H9 (cell line): ENCODE measurements at regions not wholly inside any gene's neighbourhood (a gene's known extent, or its start where the extent isn't known, plus 50 kb on each side); places are given as distances from the start of the nearest gene placed in this dataset.
"Not testable (repeated sequence)": the region's sequence is repeated elsewhere in the genome, so short reads cannot be mapped to it uniquely, and the experiment has no call there.

ENCODE experiments used
- DNase-seq: peaks from one replicate; pipeline ENCODE4 v3.0.0-alpha.2; 2017
- H2AFZ ChIP-seq: one replicate; pipeline ENCODE4 v1.6.1; 2013; ENCODE audit warnings: mild to moderate bottlenecking, low read length, control low read depth, moderate library complexity
- H2AK5ac ChIP-seq: 2 replicates; pipeline ENCODE4 v1.6.1; 2013; ENCODE audit warnings: low read length, control low read depth, mixed read lengths; ENCODE audit not compliant: insufficient read length
- H2BK120ac ChIP-seq: one replicate; pipeline ENCODE4 v1.6.1; 2013; ENCODE audit warnings: low read depth, mild to moderate bottlenecking, low read length, control low read depth, inconsistent platforms; ENCODE audit not compliant: poor library complexity, severe bottlenecking
- H2BK12ac ChIP-seq: 2 replicates; pipeline ENCODE4 v1.6.1; 2013; ENCODE audit warnings: low read length, control low read depth, mixed read lengths, low read depth; ENCODE audit not compliant: insufficient read length
- H2BK15ac ChIP-seq: 2 replicates; pipeline ENCODE4 v1.6.1; 2013; ENCODE audit warnings: low read depth, low read length, control low read depth
- H2BK20ac ChIP-seq: one replicate; pipeline ENCODE4 v1.6.1; 2013; ENCODE audit warnings: low read depth, mild to moderate bottlenecking, low read length, control low read depth, inconsistent platforms; ENCODE audit not compliant: poor library complexity, severe bottlenecking
- H2BK5ac ChIP-seq: 2 replicates; pipeline ENCODE4 v1.6.1; 2013; ENCODE audit warnings: low read length, control low read depth, mixed read lengths; ENCODE audit not compliant: insufficient read length
- H3K14ac ChIP-seq: 2 replicates; pipeline ENCODE4 v1.6.1; 2013; ENCODE audit warnings: low read length, control low read depth; ENCODE audit not compliant: insufficient read depth
- H3K18ac ChIP-seq: 2 replicates; pipeline ENCODE4 v1.6.1; 2013; ENCODE audit warnings: low read depth, mild to moderate bottlenecking, mixed read lengths, low read length, control low read depth; ENCODE audit not compliant: insufficient read length
- H3K23ac ChIP-seq: 2 replicates; pipeline ENCODE4 v1.6.1; 2013; ENCODE audit warnings: low read length, control low read depth, mixed read lengths, low read depth; ENCODE audit not compliant: insufficient read length
- H3K23me2 ChIP-seq: 2 replicates; pipeline ENCODE4 v1.6.1; 2013; ENCODE audit warnings: low read depth, mild to moderate bottlenecking, mixed read lengths, low read length, control low read depth; ENCODE audit not compliant: insufficient read length, poor library complexity, severe bottlenecking
- H3K27ac ChIP-seq: 2 replicates; pipeline ENCODE4 v1.5.1; 2013; ENCODE audit warnings: low read length, control low read depth, mixed read lengths, low read depth; ENCODE audit not compliant: insufficient read length
- H3K27me3 ChIP-seq: 2 replicates; pipeline ENCODE4 v1.6.1; 2013; ENCODE audit warnings: low read length, control low read depth, inconsistent platforms; ENCODE audit not compliant: insufficient read depth
- H3K4ac ChIP-seq: 2 replicates; pipeline ENCODE4 v1.6.1; 2013; ENCODE audit warnings: low read depth, mild to moderate bottlenecking, control low read depth, inconsistent platforms, low read length, moderate library complexity
- H3K4me1 ChIP-seq: 2 replicates; pipeline ENCODE4 v1.6.1; 2013; ENCODE audit warnings: low read length, control low read depth, inconsistent platforms; ENCODE audit not compliant: insufficient read depth
- H3K4me2 ChIP-seq: 2 replicates; pipeline ENCODE4 v1.6.1; 2013; ENCODE audit warnings: low read length, control low read depth, mixed read lengths; ENCODE audit not compliant: insufficient read length, insufficient read depth
- H3K56ac ChIP-seq: 2 replicates; pipeline ENCODE4 v1.6.1; 2013; ENCODE audit warnings: low read depth, mild to moderate bottlenecking, mixed read lengths, low read length, control low read depth; ENCODE audit not compliant: insufficient read length
- H3K79me1 ChIP-seq: 2 replicates; pipeline ENCODE4 v1.6.1; 2013; ENCODE audit warnings: low read depth, mild to moderate bottlenecking, moderate library complexity, low read length, control low read depth, inconsistent platforms; ENCODE audit not compliant: insufficient read depth, poor library complexity, severe bottlenecking
- H3K79me2 ChIP-seq: 2 replicates; pipeline ENCODE4 v1.6.1; 2013; ENCODE audit warnings: low read length, control low read depth, inconsistent platforms; ENCODE audit not compliant: insufficient read depth
- H3K9ac ChIP-seq: 2 replicates; pipeline ENCODE4 v1.6.1; 2013; ENCODE audit warnings: low read length, control low read depth, mixed read lengths; ENCODE audit not compliant: insufficient read length; ENCODE audit errors: extremely low read depth
- H3K9me3 ChIP-seq: one replicate; pipeline ENCODE4 v1.6.1; 2013; ENCODE audit warnings: low read depth, low read length, inconsistent platforms; ENCODE audit not compliant: control insufficient read depth
- H3T11ph ChIP-seq: one replicate; pipeline ENCODE4 v1.6.1; 2013; ENCODE audit warnings: mild to moderate bottlenecking, low read length, control low read depth, inconsistent platforms
- H4K20me1 ChIP-seq: one replicate; pipeline ENCODE4 v1.6.1; 2013; ENCODE audit not compliant: control insufficient read depth, insufficient read length, insufficient read depth
- H4K5ac ChIP-seq: 2 replicates; pipeline ENCODE4 v1.6.1; 2013; ENCODE audit warnings: low read depth, mild to moderate bottlenecking, mixed read lengths, low read length, control low read depth; ENCODE audit not compliant: insufficient read length
- H4K8ac ChIP-seq: replicated peaks from 2 replicates; pipeline ENCODE4 v1.6.1; 2013; ENCODE audit warnings: low read length, control low read depth, mixed read lengths, low read depth; ENCODE audit not compliant: insufficient read length
- H4K91ac ChIP-seq: 2 replicates; pipeline ENCODE4 v1.6.1; 2013; ENCODE audit warnings: low read depth, mild to moderate bottlenecking, moderate library complexity, mixed read lengths, low read length, control low read depth; ENCODE audit not compliant: insufficient read length
- H3K27ac Mint-ChIP-seq, 3 experiments: 2 replicates in 2 of 3; 3 replicates in 1 of 3; pipeline ENCODE4 v1.8.0; 2020 to 2021; ENCODE audit warnings: mixed read lengths in 3 of 3, mild to moderate bottlenecking in 1 of 3, moderate library complexity in 1 of 3
- H3K27me3 Mint-ChIP-seq: 2 replicates; pipeline ENCODE4 v1.8.0; 2021; ENCODE audit warnings: low read depth, mild to moderate bottlenecking, moderate library complexity, mixed read lengths
- H3K36me3 Mint-ChIP-seq, 3 experiments: 2 replicates in 2 of 3; 3 replicates in 1 of 3; pipeline ENCODE4 v1.8.0; 2020 to 2021; ENCODE audit warnings: low read depth in 3 of 3, mixed read lengths in 3 of 3; ENCODE audit not compliant: insufficient read depth in 1 of 3
- H3K4me1 Mint-ChIP-seq, 2 experiments: 2 replicates each; pipeline ENCODE4 v1.8.0; 2020; ENCODE audit warnings: mixed read lengths in 2 of 2
- H3K4me3 Mint-ChIP-seq, 2 experiments: 2 replicates in 1 of 2; 3 replicates in 1 of 2; pipeline ENCODE4 v1.8.0; 2020 to 2021; ENCODE audit warnings: mild to moderate bottlenecking in 2 of 2, mixed read lengths in 2 of 2, moderate library complexity in 1 of 2
- H3K9me3 Mint-ChIP-seq, 2 experiments: 2 replicates in 1 of 2; 3 replicates in 1 of 2; pipeline ENCODE4 v1.8.0; 2020; ENCODE audit warnings: mild to moderate bottlenecking in 2 of 2, mixed read lengths in 2 of 2, moderate library complexity in 1 of 2
- WGBS: extraction: QIAGEN DNeasy Blood & Tissue Kit; methylation state at CpG from one replicate; pipeline ENCODE4 v1.1.7; 2013; ENCODE audit warnings: missing lambda C conversion rate, low lambda C conversion rate, mixed read lengths; ENCODE audit not compliant: insufficient read length; ENCODE audit errors: extremely low coverage; 5-methylcytosine and 5-hydroxymethylcytosine counted together
- TF ChIP-seq, protein P1 (sequence below): fragments of 200-600 bp; sonication (generic); conservative IDR thresholded peaks from 3 replicates; pipeline ENCODE4 v1.8.0; 2021; ENCODE audit warnings: antibody characterized with exemption, mild to moderate bottlenecking

DNA sequence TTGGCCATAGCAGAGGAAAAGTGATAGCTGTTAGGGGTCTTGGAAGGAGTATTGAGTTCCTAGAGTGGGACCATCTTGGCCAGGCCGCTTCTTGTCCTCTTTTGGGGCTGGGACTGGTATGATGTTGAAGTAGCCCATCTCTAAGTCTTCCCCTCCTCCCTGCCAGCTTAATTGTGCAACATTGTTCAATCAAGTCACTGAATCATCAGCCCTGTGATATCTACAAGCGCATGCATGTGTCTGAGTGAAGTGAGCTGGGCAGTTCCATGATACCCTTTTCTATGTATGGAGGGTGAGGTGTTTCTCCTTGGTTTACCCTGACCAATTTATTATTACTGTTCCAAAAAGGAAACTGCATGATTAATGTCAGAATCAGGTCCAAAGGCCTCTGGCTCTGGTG, 112.2 kb downstream of the C9orf152 start:
- no peak overlapping the region for H3K27ac Mint-ChIP-seq

DNA sequence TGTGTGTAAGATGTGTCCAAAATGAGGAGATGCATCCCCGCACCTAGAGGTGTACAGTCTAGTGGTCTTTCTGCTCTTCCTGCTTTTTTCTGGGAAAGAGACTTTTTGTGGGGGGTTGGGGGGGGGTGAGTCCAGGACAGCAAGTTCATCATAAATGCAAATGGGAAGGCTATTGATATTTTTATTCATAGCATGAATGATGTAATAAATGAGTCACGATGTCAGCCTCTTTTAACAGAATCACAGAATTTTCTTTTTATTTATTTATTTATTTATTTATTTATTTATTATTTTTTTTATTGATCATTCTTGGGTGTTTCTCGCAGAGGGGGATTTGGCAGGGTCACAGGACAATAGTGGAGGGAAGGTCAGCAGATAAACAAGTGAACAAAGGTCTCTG, 111.3 kb downstream of the C9orf152 start:
- H4K8ac ChIP-seq, DNase-seq, H2BK120ac ChIP-seq, H3K4ac ChIP-seq, H3K23me2 ChIP-seq, H3K23ac ChIP-seq, H3K27me3 ChIP-seq, H3K9me3 Mint-ChIP-seq, H3K36me3 Mint-ChIP-seq, H4K5ac ChIP-seq, H3K56ac ChIP-seq, H3K4me3 Mint-ChIP-seq, H4K91ac ChIP-seq, H3K27ac Mint-ChIP-seq, H3K14ac ChIP-seq, H3K4me2 ChIP-seq, H3T11ph ChIP-seq, H2BK20ac ChIP-seq, H2AFZ ChIP-seq, H3K27ac ChIP-seq, H3K9ac ChIP-seq, H3K27me3 Mint-ChIP-seq, H2BK5ac ChIP-seq, H3K79me1 ChIP-seq, H2BK15ac ChIP-seq, H2BK12ac ChIP-seq, H2AK5ac ChIP-seq, H3K9me3 ChIP-seq, H4K20me1 ChIP-seq, H3K18ac ChIP-seq, H3K79me2 ChIP-seq: not testable (repeated sequence)
- peaks cover 15% of the 10 kb centered on the region for H3K4me1 ChIP-seq
- H3K4me1 Mint-ChIP-seq: peaks cover 28 to 54% of the 10 kb centered on the region in 2 experiments
- no CpG with 5 or more reads among the region's 3 CpGs for WGBS

More for the DNA sequence above, 112.2 kb downstream of the C9orf152 start:
- Histone ChIP-seq H4K8ac (no peak overlapping the region), H2BK15ac (no peak overlapping the region), H2AK5ac (no peak overlapping the region), H3K4me1 (peaks cover 12% of the 10 kb centered on the region), H3K23ac (no peak overlapping the region), H3K23me2 (no peaks in the 10 kb centered on the region), H3T11ph (no peak overlapping the region), H3K79me2 (no peaks in the 10 kb centered on the region), H2BK120ac (no peak overlapping the region), H3K9me3 (no peaks in the 10 kb centered on the region), H3K4ac (no peak overlapping the region), H3K27me3 (no peaks in the 10 kb centered on the region), H3K27ac (no peak overlapping the region), H2BK12ac (no peak overlapping the region), H3K56ac (no peak overlapping the region), H3K14ac (no peak overlapping the region), H2BK20ac (no peak overlapping the region), H4K5ac (no peak overlapping the region), H4K91ac (no peak overlapping the region), H2AFZ (no peak overlapping the region), H3K79me1 (peaks cover 3% of the 10 kb centered on the region), H4K20me1 (no peaks in the 10 kb centered on the region), H3K9ac (no peak overlapping the region), H2BK5ac (no peak overlapping the region), H3K18ac (no peak overlapping the region), H3K4me2 (no peak overlapping the region)
- TF ChIP-seq, protein P1, sequence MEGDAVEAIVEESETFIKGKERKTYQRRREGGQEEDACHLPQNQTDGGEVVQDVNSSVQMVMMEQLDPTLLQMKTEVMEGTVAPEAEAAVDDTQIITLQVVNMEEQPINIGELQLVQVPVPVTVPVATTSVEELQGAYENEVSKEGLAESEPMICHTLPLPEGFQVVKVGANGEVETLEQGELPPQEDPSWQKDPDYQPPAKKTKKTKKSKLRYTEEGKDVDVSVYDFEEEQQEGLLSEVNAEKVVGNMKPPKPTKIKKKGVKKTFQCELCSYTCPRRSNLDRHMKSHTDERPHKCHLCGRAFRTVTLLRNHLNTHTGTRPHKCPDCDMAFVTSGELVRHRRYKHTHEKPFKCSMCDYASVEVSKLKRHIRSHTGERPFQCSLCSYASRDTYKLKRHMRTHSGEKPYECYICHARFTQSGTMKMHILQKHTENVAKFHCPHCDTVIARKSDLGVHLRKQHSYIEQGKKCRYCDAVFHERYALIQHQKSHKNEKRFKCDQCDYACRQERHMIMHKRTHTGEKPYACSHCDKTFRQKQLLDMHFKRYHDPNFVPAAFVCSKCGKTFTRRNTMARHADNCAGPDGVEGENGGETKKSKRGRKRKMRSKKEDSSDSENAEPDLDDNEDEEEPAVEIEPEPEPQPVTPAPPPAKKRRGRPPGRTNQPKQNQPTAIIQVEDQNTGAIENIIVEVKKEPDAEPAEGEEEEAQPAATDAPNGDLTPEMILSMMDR: no peak
- no CpG with 5 or more reads among the region's 2 CpGs for WGBS
- no peak overlapping the region for H3K4me3 Mint-ChIP-seq
- peaks cover 5 to 7% (median 5%) of the 10 kb centered on the region in 3 experiments; a peak in 5 of 7 replicates for H3K36me3 Mint-ChIP-seq
- no peak for DNase-seq
- H3K4me1 Mint-ChIP-seq: peaks cover 25 to 46% of the 10 kb centered on the region in 2 experiments
- peaks cover 0 to 2% of the 10 kb centered on the region in 2 experiments; a peak in 1 of 5 replicates for H3K9me3 Mint-ChIP-seq
- H3K27me3 Mint-ChIP-seq: no peaks in the 10 kb centered on the region
